ENCODE measurements at regions not wholly inside any gene's neighbourhood (a gene's known extent, or its start where the extent isn't known, plus 50 kb on each side); places are given as distances from the start of the nearest gene placed in this dataset.

- no peak for TF ChIP-seq NFYB (IDR thresholded peaks at IDR 0.05; ENCODE audit: insufficient read depth, low read depth, low read length)
These were observed 70.4 kb upstream of the ROBO2 start (continued) for GRCh38 chr3:76969471-76969870.

GRCh38 chr3:76969996-76970615, 69.8 kb upstream of the ROBO2 start:
- Histone ChIP-seq H3K79me2 (ENCODE audit: control insufficient read depth, insufficient read depth, low read length) (no peaks in the 10 kb centered on the region), H3K9ac (ENCODE audit: control insufficient read depth, insufficient read depth, low read length) (no peak overlapping the region), H3K4me1 (ENCODE audit: control insufficient read depth, insufficient read depth, low read length) (no peaks in the 10 kb centered on the region), H2AFZ (ENCODE audit: control insufficient read depth, low read depth, low read length) (no peak overlapping the region), H4K20me1 (ENCODE audit: control insufficient read depth, insufficient read depth) (no peaks in the 10 kb centered on the region), H3K36me3 (ENCODE audit: control insufficient read depth in 2 of 2, insufficient read depth in 2 of 2, low read length in 1 of 2) (no peaks in the 10 kb centered on the region), H3K27me3 (replicated peaks in 1 of 2; ENCODE audit: control insufficient read depth in 2 of 2, insufficient read depth in 2 of 2, low read length in 1 of 2) (no peaks in the 10 kb centered on the region), H3K9me3 (replicated peaks; ENCODE audit: control insufficient read depth, insufficient read depth, low read length) (no peaks in the 10 kb centered on the region), H3K27ac (ENCODE audit: control insufficient read depth, insufficient read depth) (no peak overlapping the region), H3K4me3 (no peak overlapping the region), H3K4me2 (ENCODE audit: control insufficient read depth, insufficient read depth) (no peak overlapping the region)
- no peak for FAIRE-seq
- 34% methylated on average over 4 of the region's 4 CpGs for WGBS (ENCODE audit: insufficient coverage, insufficient replicate concordance, low lambda C conversion rate, missing lambda C conversion rate)
- ChIA-PET CTCF (interaction anchor here (1.6 to 2.1 kb wide), 2 partner anchors 11 to 17 kb away, joined by 3 to 6 read pairs; no protein-coding TSS in a partner anchor), POLR2A (no interaction called here), SMC1A (ENCODE audit: uncharacterized antibody, unreplicated experiment) (interaction anchor here (0.8 to 1.1 kb wide), 3 partner anchors 12 to 36 kb away, joined by 3 read pairs; no protein-coding TSS in a partner anchor), RAD21 (ENCODE audit: unreplicated experiment) (no interaction called here)
- TF ChIP-seq SRF (IDR thresholded peaks at IDR 0.05; ENCODE audit: low read depth in 2 of 2, low read length in 2 of 2) (no peak), STAT1 (conservative IDR thresholded peaks at IDR 0.05) (no peak), CREB1 (IDR thresholded peaks at IDR 0.05; ENCODE audit: low read depth) (no peak), REST (IDR thresholded peaks at IDR 0.05; ENCODE audit: low read depth, low read length) (no peak), RELB (IDR thresholded peaks at IDR 0.05; ENCODE audit: low read depth) (no peak), ZNF207 (IDR thresholded peaks at IDR 0.05; ENCODE audit: borderline replicate concordance) (no peak), NFYA (IDR thresholded peaks at IDR 0.05; ENCODE audit: borderline replicate concordance, low read depth, low read length) (no peak), DPF2 (IDR thresholded peaks at IDR 0.05) (no peak), FOXK2 (IDR thresholded peaks at IDR 0.05) (no peak), RELA (IDR thresholded peaks at IDR 0.05; ENCODE audit: borderline replicate concordance, partially characterized antibody) (no peak), RAD51 (IDR thresholded peaks at IDR 0.05) (no peak), POU2F2 (IDR thresholded peaks at IDR 0.05; ENCODE audit: borderline replicate concordance, low read depth, low read length) (no peak), CBX5 (IDR thresholded peaks at IDR 0.05; ENCODE audit: low read depth) (no peak), SMAD5 (IDR thresholded peaks at IDR 0.05; ENCODE audit: low read depth) (no peak), CHD2 (IDR thresholded peaks at IDR 0.05; ENCODE audit: borderline replicate concordance, low read depth, low read length) (no peak), SKIL (IDR thresholded peaks at IDR 0.05; ENCODE audit: low read depth, poor library complexity, severe bottlenecking) (no peak)
- ATAC-seq, result no peak
- intact Hi-C loops (cut with micrococcal nuclease; ENCODE audit: unreplicated experiment), result no loop called here
- BruUV-seq (replicated peaks), result no TSS peak
- in situ Hi-C loops (cut with MboI), result no loop called here
- DNase-seq (ENCODE audit: low read depth, low spot score), result no peak
